ENCODE measurements at regions not wholly inside any gene's neighbourhood (a gene's known extent, or its start where the extent isn't known, plus 50 kb on each side); places are given as distances from the start of the nearest gene placed in this dataset.

DNA sequence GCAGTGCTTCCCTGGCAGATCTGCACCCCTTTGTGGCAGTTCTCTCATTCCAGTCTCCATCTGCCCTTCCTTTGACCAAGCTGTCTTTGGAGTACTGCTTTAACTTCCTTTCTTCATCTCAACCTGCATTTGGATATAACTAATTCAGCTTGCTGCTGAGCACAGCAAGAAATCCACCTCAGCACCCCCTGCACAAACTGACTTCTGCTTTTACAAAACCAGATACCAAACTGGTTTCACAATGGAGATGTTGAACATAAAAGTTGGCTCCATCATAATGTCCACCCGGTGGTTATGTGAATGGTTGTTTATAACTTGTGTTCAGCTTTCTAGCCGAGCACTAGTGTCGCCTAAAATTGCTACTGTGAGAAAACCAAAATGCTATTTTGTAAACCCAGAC, 341.1 kb upstream of the SEMA6D start:
- no peak for DNase-seq
- Histone ChIP-seq H3K9me3 (replicated peaks in 1 of 3) (no peaks in the 10 kb centered on the region), H3K4me1 (replicated peaks in 1 of 2) (no peaks in the 10 kb centered on the region), H3K36me3 (replicated peaks in 1 of 2) (no peaks in the 10 kb centered on the region), H3K4me3 (no peak overlapping the region), H3K27me3 (no peaks in the 10 kb centered on the region), H3K27ac (no peak overlapping the region)
- intact Hi-C loops (cut with DNase I), result no loop called here
- 76 to 86% (median 78%) methylated on average over 3 of the region's 3 CpGs for WGBS, 4 donors
- TF ChIP-seq POLR2A (IDR thresholded peaks at IDR 0.05), result no peak
- TF ChIP-seq, protein P1, sequence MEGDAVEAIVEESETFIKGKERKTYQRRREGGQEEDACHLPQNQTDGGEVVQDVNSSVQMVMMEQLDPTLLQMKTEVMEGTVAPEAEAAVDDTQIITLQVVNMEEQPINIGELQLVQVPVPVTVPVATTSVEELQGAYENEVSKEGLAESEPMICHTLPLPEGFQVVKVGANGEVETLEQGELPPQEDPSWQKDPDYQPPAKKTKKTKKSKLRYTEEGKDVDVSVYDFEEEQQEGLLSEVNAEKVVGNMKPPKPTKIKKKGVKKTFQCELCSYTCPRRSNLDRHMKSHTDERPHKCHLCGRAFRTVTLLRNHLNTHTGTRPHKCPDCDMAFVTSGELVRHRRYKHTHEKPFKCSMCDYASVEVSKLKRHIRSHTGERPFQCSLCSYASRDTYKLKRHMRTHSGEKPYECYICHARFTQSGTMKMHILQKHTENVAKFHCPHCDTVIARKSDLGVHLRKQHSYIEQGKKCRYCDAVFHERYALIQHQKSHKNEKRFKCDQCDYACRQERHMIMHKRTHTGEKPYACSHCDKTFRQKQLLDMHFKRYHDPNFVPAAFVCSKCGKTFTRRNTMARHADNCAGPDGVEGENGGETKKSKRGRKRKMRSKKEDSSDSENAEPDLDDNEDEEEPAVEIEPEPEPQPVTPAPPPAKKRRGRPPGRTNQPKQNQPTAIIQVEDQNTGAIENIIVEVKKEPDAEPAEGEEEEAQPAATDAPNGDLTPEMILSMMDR (IDR thresholded peaks at IDR 0.05), result no peak

GRCh38 chr15:47377465-47377864, 339.8 kb upstream of the SEMA6D start:
- H3K4me3 ChIP-seq, result no peak overlapping the region

DNA sequence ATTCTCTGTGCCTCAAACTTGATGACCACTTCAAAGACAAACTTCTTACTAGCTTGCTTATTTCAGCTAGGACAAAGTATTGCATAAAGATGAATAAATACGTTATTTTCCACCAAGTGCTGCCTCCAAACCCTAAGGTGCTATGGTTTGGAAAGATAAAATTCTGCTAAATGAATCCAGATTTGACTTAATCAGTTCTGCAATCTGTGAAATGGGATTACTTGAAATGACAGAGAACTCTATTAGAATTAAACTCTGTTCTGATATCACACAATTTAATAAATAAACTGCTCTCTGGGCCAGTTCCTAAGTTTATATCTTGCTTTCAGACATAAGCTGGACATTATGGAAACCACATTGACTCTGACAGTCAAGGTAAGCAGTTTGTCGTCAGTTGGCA, 338.8 kb upstream of the SEMA6D start:
- DNase-seq, result no peak
- H3K9me3 ChIP-seq (replicated peaks in 1 of 3), result no peaks in the 10 kb centered on the region
- H3K36me3 ChIP-seq (replicated peaks in 1 of 2), result no peaks in the 10 kb centered on the region
- intact Hi-C loops (cut with DNase I), result no loop called here
- no peaks in the 10 kb centered on the region for H3K27me3 ChIP-seq
- H3K27ac ChIP-seq, result no peak overlapping the region
- no peak for TF ChIP-seq POLR2A (IDR thresholded peaks at IDR 0.05)
- TF ChIP-seq, protein P1 (IDR thresholded peaks at IDR 0.05), result no peak
- no peak overlapping the region for H3K4me3 ChIP-seq
- no peaks in the 10 kb centered on the region for H3K4me1 ChIP-seq (replicated peaks in 1 of 2)
- WGBS, 4 donors, result 36 to 56% (median 50%) methylated on average over 2 of the region's 2 CpGs

More at GRCh38 chr15:47377465-47377864, 339.8 kb upstream of the SEMA6D start:
- DNase-seq, result no peak
- Histone ChIP-seq H3K27ac (no peak overlapping the region), H3K4me1 (replicated peaks in 1 of 2) (no peaks in the 10 kb centered on the region), H3K27me3 (no peaks in the 10 kb centered on the region), H3K36me3 (replicated peaks in 1 of 2) (no peaks in the 10 kb centered on the region), H3K9me3 (replicated peaks in 1 of 3) (no peaks in the 10 kb centered on the region)
- intact Hi-C loops (cut with DNase I), result no loop called here
- TF ChIP-seq, protein P1 (IDR thresholded peaks at IDR 0.05), result no peak
- TF ChIP-seq POLR2A (IDR thresholded peaks at IDR 0.05), result no peak
- WGBS, 4 donors, result 49 to 78% (median 64%) methylated on average over 2 of the region's 2 CpGs

GRCh38 chr15:47383102-47383501, 334.2 kb upstream of the SEMA6D start:
- no peaks in the 10 kb centered on the region for H3K36me3 ChIP-seq (replicated peaks in 1 of 2)
- no peak overlapping the region for H3K4me3 ChIP-seq
- no peaks in the 10 kb centered on the region for H3K9me3 ChIP-seq (replicated peaks in 1 of 3)
- no peaks in the 10 kb centered on the region for H3K4me1 ChIP-seq (replicated peaks in 1 of 2)
- DNase-seq, result no peak
- H3K27ac ChIP-seq, result no peak overlapping the region
- WGBS, 4 donors, result 78 to 90% (median 85%) methylated on average over 5 of the region's 5 CpGs
- intact Hi-C loops (cut with DNase I), result no loop called here
- H3K27me3 ChIP-seq, result no peaks in the 10 kb centered on the region
- TF ChIP-seq POLR2A (IDR thresholded peaks at IDR 0.05), result no peak
- TF ChIP-seq, protein P1 (IDR thresholded peaks at IDR 0.05), result no peak

Data from adrenal gland (tissue), 9 donors.